ENCODE measurements at regions not wholly inside any gene's neighbourhood (a gene's known extent, or its start where the extent isn't known, plus 50 kb on each side); places are given as distances from the start of the nearest gene placed in this dataset.

DNA sequence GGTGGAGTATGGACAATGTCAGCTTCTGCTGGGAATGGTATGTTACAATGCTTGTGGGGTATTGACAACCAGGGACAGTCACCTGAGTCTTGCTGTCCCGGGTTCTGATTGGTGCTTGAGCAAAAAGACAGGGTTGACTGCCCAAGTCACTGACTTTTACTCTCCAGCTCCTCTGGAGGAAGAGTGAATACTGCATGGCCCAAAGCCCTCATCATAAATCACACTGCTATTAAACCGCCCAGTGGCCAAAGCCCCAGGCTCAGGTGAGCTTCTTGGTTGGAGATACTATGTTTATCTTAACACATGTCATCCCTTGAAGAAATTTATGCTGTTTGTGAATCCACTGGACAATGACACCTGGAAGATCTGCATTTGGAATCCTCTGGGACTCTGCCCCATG, 90.0 kb upstream of the IGFBP3 start:
- no peak for DNase-seq (ENCODE audit: low read depth in 2 of 3, low spot score in 1 of 3)

GRCh38 chr7:46009211-46009610, 88.1 kb upstream of the IGFBP3 start:
- DNase-seq (ENCODE audit: low read depth in 2 of 3, low spot score in 1 of 3), result no peak

DNA sequence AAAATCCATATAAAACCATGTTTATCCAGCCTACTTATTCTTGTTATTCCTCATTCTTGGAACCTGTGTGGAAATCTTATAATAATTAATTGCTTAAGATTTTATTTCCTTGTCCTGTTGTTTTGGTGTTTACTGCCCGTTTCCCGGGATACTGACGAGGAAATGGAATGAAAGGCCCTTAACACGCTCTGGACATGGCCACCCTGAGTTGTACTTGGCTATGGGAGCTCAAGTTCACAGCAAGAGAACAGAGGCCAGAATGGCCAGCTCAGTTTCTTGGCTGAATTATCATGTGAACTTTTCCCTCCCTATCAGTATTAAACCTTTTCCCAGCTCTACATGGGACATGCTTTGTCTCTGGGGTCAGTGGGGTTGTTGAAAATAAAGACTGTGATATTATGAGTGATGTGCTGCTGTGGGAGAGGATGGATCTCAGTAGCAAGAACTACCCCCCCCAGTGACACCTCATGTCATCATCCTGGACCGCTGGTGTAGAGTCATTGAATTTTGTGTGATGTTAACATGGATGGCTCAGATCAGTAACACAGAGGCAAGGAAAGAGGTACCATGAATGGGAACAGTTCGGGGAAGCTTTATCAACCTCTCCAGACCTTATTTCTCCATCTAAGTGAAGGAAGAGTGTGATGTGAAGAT, 87.0 kb upstream of the IGFBP3 start:
- no peak for DNase-seq (ENCODE audit: low read depth in 2 of 3, low spot score in 1 of 3)

GRCh38 chr7:46007194-46007593, 86.1 kb upstream of the IGFBP3 start:
- DNase-seq (ENCODE audit: low read depth in 2 of 3, low spot score in 1 of 3), result no peak

DNA sequence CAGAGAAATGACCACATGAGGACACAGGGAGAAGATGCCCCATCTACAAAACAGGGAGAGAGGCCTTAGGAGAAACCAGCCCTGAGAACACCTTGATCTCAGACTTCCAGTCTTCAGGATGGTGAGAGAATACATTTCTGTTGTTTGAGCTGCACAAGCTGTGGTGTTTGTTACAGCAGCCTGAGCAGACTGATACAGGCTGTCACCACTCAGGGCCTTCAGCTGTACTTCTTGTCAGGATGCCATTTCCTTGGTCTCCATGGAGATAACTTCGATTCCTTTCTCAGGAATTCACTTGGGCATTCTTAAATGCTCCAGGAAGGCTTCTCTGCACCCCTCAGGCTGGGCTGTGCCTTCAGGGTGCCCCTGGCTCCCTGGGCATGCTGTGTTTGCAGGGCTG, 85.7 kb upstream of the IGFBP3 start:
- no peak for DNase-seq (ENCODE audit: low read depth in 2 of 3, low spot score in 1 of 3)

DNA sequence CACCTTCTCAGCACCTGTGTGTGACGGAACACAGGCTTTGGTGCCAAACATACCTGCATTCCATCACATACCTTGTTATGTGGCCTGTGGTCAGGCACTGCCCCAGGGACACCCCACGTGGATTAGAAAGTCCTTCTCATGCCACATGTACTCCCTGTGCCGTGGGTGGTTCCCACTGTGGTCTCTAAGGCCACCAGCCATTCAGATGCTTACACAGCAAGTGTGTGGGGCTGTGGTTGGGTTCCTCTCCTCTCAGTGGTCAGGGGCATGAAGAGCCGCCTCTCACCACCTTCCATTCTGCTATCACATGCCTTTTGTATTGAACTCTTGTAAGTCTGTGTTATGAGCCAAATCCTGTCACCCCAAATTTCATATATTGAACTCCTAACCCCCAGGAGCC, 85.1 kb upstream of the IGFBP3 start:
- DNase-seq (ENCODE audit: low read depth in 2 of 3, low spot score in 1 of 3), result no peak

DNA sequence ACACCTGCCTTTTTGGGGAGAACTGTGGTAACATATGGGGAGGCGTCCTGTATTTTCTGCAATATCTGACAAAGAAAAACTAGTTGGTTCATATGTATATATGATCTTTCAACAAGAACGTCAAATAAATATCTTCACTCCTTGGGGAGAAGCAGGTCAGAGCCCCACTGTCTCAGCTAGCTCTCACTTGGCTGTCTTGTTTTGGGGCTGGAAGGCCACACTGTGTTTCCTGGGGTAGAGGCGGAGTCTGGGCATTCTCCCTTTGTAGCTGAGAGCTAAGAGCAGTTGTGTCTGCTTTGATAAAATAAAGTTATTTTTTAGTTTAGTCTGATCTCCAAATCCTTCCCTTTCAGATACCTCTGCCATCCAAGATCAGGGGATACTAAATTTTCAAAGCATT, 83.9 kb upstream of the IGFBP3 start:
- DNase-seq (ENCODE audit: low read depth in 2 of 3, low spot score in 1 of 3), result no peak

DNA sequence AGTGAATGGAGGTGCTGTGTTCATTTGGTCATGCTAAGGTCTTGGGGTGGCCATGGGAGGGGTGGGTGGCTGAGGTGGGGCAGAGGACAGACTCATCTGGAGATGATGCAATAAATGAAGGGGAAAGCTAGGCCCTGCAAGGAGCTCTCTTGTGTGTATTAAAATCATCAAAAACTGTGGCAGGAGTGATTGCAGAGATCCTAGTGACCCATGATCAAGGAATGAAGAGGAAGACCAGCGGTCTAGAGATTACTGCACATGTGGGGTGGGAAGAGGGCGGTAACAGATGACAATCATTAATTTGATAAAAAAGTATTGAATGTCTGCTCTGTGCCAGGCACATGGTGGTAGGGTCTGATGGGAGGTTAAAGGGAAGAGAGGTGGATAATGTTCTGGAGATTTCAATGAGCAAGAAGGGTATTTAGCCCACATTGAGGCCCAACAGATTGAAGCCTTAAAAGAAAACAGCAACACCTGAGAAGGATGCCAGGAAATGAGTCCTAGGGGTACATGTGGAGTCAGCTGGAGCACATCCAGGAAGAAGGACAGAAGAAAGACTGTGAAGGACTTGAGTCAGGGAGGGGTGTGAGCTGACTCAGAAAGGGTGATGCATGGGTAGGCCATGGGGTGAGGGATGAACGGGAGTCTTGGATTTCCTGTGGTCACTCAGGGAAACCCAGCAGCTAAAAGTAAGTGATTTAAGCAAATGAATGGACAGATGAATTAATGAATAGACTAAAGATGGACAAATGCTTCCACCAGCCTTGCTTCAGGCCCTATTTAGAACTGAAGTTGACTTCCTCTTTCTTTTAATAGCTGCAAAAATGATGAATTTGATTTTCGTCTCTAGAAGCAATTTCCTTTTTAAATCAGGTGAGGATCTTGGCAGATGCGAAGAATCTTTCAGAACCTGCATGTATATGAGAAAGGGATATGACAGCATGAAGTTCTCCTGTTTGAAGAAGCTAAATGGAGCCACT, 83.1 kb upstream of the IGFBP3 start:
- no peak for DNase-seq (ENCODE audit: low read depth in 2 of 3, low spot score in 1 of 3)

DNA sequence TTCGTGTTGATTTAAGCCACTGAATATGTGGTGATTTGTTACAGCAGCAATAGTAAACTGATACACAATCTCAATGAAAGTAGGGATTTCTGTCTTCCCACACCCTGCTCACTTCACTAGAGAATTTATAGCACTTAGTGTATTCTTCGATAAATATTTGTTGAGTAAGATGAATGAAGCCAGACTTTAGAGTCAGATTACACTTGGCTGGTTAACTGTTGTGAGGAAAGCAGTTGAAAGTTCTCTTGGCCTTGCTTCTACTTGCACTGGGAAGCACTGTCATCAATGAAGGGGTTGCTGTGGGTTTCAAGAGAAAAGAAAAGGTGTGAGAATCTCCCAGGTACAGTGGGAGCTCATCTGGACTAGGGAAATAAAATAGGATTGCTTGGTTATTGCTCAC, 82.1 kb upstream of the IGFBP3 start:
- no peak for DNase-seq (ENCODE audit: low read depth in 2 of 3, low spot score in 1 of 3)

DNA sequence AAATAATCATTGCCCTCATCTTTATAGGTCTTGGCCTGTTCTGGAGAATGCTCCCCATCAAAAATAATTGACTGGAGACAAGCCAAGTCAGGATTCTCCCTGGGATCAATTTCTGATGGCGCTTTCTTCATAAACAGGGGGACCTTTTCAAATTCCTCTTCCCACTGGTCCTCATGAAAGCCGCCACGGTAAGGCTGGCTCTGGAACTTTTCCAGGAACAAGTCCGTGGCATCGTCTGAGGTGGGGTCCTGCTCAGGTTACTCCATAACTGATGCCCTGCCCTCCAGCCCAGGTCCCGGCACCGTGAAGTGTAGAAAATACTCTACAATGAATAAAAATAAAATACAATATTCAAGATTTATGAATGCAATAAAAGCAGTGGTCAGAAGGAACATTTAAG, 79.4 kb upstream of the IGFBP3 start:
- DNase-seq (ENCODE audit: low read depth in 2 of 3, low spot score in 1 of 3), result no peak

- no peak for DNase-seq (ENCODE audit: low read depth in 2 of 3, low spot score in 1 of 3)
Measured at GRCh38 chr7:45999541-45999940, 78.5 kb upstream of the IGFBP3 start.

- no peak for DNase-seq (ENCODE audit: low read depth in 2 of 3, low spot score in 1 of 3)
Measured at GRCh38 chr7:45998506-45998905, 77.4 kb upstream of the IGFBP3 start.

- no peak for DNase-seq (ENCODE audit: low read depth in 2 of 3, low spot score in 1 of 3)
Measured at GRCh38 chr7:45993621-45994020, 72.5 kb upstream of the IGFBP3 start.

DNA sequence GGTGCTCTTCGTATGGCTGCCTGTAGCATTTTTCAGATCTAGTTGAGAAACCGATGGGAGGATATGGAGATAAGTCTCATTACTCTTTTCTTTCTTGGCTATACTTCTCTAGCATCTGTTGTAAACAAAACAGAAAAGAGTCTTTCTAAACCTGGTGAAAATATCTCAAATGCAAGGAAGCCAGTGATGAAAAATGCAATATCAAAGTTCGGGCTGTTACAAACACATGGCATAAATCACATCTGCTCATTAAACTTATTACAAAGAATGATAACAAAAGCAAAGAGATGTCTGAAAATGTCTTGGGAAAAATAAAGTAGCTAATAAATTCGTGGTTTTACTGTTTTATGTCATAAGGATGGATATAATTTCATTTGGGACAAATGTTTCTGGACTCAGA, 71.8 kb upstream of the IGFBP3 start:
- DNase-seq (ENCODE audit: low read depth in 2 of 3, low spot score in 1 of 3), result no peak

GRCh38 chr7:45990276-45990675, 69.2 kb upstream of the IGFBP3 start:
- DNase-seq (ENCODE audit: low read depth in 2 of 3, low spot score in 1 of 3), result no peak

DNA sequence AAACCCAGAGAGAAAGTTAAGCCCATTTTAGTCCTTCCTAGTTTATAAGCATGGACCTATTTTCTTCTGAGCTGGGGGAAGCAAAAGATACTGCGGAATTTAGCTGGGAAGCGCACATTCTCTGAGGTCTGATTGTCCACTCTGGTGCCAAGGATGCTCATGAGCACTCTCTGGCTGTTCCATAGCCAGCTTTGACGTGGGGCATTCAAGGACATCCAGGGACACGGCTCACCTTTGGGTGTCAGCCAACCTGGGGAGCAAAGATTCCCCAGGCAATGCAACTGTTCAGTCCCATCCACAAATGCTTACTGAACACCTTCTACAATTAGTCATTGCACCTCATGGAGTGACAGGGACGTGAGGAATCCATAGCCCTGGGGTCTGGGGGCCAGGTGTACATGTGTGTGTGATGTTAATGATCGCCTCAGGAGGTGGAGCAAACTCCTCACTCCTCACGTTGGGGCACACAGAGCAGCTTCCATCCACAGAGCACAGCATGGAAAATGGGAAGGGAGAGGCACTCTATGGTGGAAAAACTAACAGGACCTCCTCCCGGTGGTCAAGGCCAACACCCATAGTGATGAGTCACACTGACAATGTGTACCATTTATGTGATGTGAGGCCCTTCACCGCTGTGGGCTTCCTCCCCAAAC, 67.5 kb upstream of the IGFBP3 start:
- no peak for DNase-seq (ENCODE audit: low read depth in 2 of 3, low spot score in 1 of 3)

GRCh38 chr7:45987521-45988290, 66.6 kb upstream of the IGFBP3 start:
- no peak for DNase-seq (ENCODE audit: low read depth in 2 of 3, low spot score in 1 of 3)

DNA sequence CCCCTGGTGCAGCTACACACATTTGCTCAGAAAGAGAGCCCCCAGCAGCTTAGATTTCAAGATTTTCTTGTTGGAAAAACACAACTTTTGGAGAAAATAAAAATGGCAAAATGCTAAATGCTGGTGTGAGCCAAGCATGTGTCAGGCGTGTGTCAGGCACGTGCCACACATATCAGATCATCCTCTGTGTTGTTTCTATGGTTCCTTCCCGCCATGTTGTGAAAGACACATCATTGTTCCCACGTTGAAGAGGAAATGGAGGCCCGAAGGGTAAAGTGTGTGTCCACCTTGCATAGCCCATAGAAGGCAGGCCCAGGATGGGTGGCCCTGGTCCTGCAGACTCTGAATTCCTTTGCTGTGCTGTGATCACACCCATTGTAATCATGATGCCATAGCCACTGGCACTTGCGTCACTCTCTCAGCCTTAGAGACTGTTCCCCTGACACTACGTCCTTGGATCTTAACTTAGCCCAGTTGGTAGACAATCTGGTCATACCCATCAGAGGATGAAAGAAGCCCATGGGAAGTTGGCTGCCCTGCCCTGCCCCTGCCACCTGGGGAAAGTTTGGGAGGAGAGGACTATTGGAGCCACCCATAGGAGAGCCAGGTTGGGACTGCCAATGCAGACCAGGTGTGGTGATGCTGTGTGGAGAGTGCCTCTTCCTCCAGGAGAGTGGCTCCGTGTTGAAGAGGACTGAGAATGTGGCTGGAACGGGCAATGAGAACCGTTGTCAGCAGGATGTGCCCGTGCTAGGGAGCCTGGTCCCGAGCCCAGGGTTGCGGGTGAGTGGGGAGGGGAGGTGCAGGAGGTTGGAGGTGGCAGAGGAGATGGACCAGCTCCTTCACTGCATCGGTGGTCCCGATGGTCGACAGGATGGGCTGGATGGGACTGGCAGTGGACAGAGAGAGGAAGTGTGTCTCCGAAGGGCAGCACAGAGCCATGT, 65.6 kb upstream of the IGFBP3 start:
- no peak for DNase-seq (ENCODE audit: low read depth in 2 of 3, low spot score in 1 of 3)

DNA sequence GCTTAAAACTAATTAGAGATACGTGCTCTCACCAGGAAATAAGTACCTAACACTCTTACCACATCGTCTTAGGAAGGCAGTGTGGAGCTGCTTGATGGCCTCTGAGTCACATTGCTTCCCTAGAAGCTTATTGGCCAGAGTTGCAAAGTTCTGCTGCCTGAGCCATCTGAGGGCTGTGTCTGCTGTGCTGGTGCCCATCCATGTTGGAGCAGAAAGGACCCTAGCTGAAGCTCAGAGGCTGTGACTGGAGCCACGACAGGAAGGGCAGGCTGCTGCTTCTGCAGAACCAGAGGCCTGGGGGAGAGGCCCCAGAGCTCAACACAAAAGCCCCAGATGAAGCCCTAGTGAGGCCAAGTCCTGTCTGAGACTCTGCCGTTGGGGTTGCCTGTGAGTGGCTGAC, 64.8 kb upstream of the IGFBP3 start:
- DNase-seq (ENCODE audit: low read depth in 2 of 3, low spot score in 1 of 3), result no peak
